ENCODE measurements at regions not wholly inside any gene's neighbourhood (a gene's known extent, or its start where the extent isn't known, plus 50 kb on each side); places are given as distances from the start of the nearest gene placed in this dataset.

- TF ChIP-seq, protein P1, sequence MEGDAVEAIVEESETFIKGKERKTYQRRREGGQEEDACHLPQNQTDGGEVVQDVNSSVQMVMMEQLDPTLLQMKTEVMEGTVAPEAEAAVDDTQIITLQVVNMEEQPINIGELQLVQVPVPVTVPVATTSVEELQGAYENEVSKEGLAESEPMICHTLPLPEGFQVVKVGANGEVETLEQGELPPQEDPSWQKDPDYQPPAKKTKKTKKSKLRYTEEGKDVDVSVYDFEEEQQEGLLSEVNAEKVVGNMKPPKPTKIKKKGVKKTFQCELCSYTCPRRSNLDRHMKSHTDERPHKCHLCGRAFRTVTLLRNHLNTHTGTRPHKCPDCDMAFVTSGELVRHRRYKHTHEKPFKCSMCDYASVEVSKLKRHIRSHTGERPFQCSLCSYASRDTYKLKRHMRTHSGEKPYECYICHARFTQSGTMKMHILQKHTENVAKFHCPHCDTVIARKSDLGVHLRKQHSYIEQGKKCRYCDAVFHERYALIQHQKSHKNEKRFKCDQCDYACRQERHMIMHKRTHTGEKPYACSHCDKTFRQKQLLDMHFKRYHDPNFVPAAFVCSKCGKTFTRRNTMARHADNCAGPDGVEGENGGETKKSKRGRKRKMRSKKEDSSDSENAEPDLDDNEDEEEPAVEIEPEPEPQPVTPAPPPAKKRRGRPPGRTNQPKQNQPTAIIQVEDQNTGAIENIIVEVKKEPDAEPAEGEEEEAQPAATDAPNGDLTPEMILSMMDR (conservative IDR thresholded peaks at IDR 0.05 in 1 of 2, IDR thresholded peaks at IDR 0.05 in 1 of 2; ENCODE audit: extremely low read depth in 1 of 2, insufficient read depth in 1 of 2, low read depth in 1 of 2, low read length in 2 of 2): no peak
- TF ChIP-seq EZH2 (IDR thresholded peaks at IDR 0.05; ENCODE audit: borderline replicate concordance, low read length): no peak
These were observed 84.0 kb upstream of the CACNA2D3 start for GRCh38 chr3:54038391-54038790.

Measured in mammary epithelial cell (primary cell).